ENCODE measurements at regions not wholly inside any gene's neighbourhood (a gene's known extent, or its start where the extent isn't known, plus 50 kb on each side); places are given as distances from the start of the nearest gene placed in this dataset.

GRCh38 chr11:130729193-130729592, 187.1 kb downstream of the SNX19 start:
- TF ChIP-seq CTCF (IDR thresholded peaks at IDR 0.05) (no peak), POLR2A (IDR thresholded peaks at IDR 0.05) (no peak)
